NCI-H748 (cell line): ENCODE measurements at regions not wholly inside any gene's neighbourhood (a gene's known extent, or its start where the extent isn't known, plus 50 kb on each side); places are given as distances from the start of the nearest gene placed in this dataset.
A peak's percentile ranks its signal among the peaks of the same experiment; 100 is the strongest.

Experiments used
- DNase-seq: peaks from one replicate; lab custom pipeline; 2025; ENCODE audit not compliant: unreplicated experiment; lab: John Stamatoyannopoulos, UW

GRCh38 chr12:88251798-88252197, 109.7 kb downstream of the TMTC3 start:
- no peak for DNase-seq

GRCh38 chr12:88253371-88253978, 111.4 kb downstream of the TMTC3 start:
- DNase-seq = no peak

GRCh38 chr12:88255224-88255623, 113.1 kb downstream of the TMTC3 start:
- no peak for DNase-seq

- no peak for DNase-seq
Observed at GRCh38 chr12:88255847-88256246, 113.7 kb downstream of the TMTC3 start.

- no peak for DNase-seq
Observed at GRCh38 chr12:88258396-88258795, 116.3 kb downstream of the TMTC3 start.

- DNase-seq = peak; percentile 85
Observed at GRCh38 chr12:88266806-88267360, 124.8 kb downstream of the TMTC3 start.

GRCh38 chr12:88267630-88268029, 125.5 kb downstream of the TMTC3 start:
- no peak for DNase-seq

- no peak for DNase-seq
Observed at GRCh38 chr12:88272456-88272855, 130.3 kb downstream of the TMTC3 start.

- DNase-seq = no peak
Observed at GRCh38 chr12:88273450-88273849, 131.3 kb downstream of the TMTC3 start.

- no peak for DNase-seq
Observed at GRCh38 chr12:88273875-88274274, 131.8 kb downstream of the TMTC3 start.

GRCh38 chr12:88291498-88292131, 149.5 kb downstream of the TMTC3 start:
- DNase-seq = no peak

GRCh38 chr12:88298014-88298682, 156.0 kb downstream of the TMTC3 start:
- DNase-seq = peak; percentile 11

- DNase-seq = no peak
Observed at GRCh38 chr12:88298761-88299242, 156.7 kb downstream of the TMTC3 start.

GRCh38 chr12:88299567-88300101, 157.5 kb downstream of the TMTC3 start:
- no peak for DNase-seq

- DNase-seq = no peak
Observed at GRCh38 chr12:88300931-88301330, 158.8 kb downstream of the TMTC3 start.

- DNase-seq = no peak
Observed at GRCh38 chr12:88303335-88303734, 161.2 kb downstream of the TMTC3 start.

- DNase-seq = no peak
Observed at GRCh38 chr12:88305254-88305890, 163.3 kb downstream of the TMTC3 start.

GRCh38 chr12:88306471-88307069, 164.5 kb downstream of the TMTC3 start:
- no peak for DNase-seq

- DNase-seq = no peak
Observed at GRCh38 chr12:88307961-88308360, 165.9 kb downstream of the TMTC3 start.

GRCh38 chr12:88308825-88309224, 166.7 kb downstream of the TMTC3 start:
- DNase-seq = no peak

- no peak for DNase-seq
Observed at GRCh38 chr12:88309546-88309945, 167.4 kb downstream of the TMTC3 start.
